DOHH2 (cell line): ENCODE measurements at regions not wholly inside any gene's neighbourhood (a gene's known extent, or its start where the extent isn't known, plus 50 kb on each side); places are given as distances from the start of the nearest gene placed in this dataset.

ENCODE experiments used
- CTCF ChIP-seq: fragments of 200-600 bp; sonication (generic); IDR thresholded peaks from one replicate; pipeline ENCODE4 v1.5.1; 2014; ENCODE audit warnings: antibody characterized with exemption, mild to moderate bottlenecking, low read depth, low read length; ENCODE audit not compliant: poor library complexity, severe bottlenecking
- EZH2phosphoT487 ChIP-seq: fragments of 200-600 bp; sonication (generic); IDR thresholded peaks from 2 replicates; pipeline ENCODE4 v1.6.1; 2017; ENCODE audit warnings: borderline replicate concordance, mild to moderate bottlenecking, antibody characterized with exemption, low read length, moderate library complexity, mixed read lengths

GRCh38 chr3:162586591-162586990 lies 1090.0 kb downstream of the OTOL1 start:
- no peak for TF ChIP-seq CTCF
- TF ChIP-seq EZH2phosphoT487: no peak
